ENCODE measurements at regions not wholly inside any gene's neighbourhood (a gene's known extent, or its start where the extent isn't known, plus 50 kb on each side); places are given as distances from the start of the nearest gene placed in this dataset.

DNA sequence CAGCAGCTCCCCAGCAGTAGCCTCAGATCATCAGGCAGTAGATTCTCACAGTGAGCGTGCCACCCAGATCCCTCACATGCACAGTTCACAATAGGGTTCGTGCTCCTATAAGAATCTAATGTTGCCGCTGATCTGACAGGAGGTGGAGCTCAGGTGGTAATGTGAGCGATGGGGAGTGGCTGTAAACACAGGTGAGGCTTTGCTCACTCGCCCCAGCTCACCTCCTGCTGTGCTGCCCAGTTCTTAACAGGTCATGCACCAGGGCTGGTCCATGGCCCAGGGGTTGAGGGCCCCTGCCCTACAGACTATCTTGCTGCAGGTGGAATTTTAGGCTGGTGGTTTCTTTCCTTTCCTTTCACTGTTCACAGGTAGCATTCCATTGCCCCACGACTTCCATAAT lies 100.2 kb downstream of the MRPL36 start:
- Histone ChIP-seq H3K9me3 (ENCODE audit: insufficient read depth, low read length) (0 out of 2 replicates have a peak, but pooled peaks cover 7% of the 10 kb centered on the region), H3K4me1 (ENCODE audit: insufficient read depth, insufficient read length) (peaks cover 6% of the 10 kb centered on the region), H3K36me3 (ENCODE audit: insufficient read depth, insufficient read length, low read length) (no peaks in the 10 kb centered on the region), H3K9ac (ENCODE audit: insufficient read length, low read depth) (no peak overlapping the region), H3K27me3 (ENCODE audit: insufficient read depth, insufficient read length) (no peaks in the 10 kb centered on the region), H3K4me3 (ENCODE audit: insufficient read length, low read depth) (no peak overlapping the region)
- TF ChIP-seq SUZ12 (IDR thresholded peaks at IDR 0.05; ENCODE audit: extremely low read depth, insufficient read depth, insufficient read length) = no peak
- no peak for TF ChIP-seq YY1 (IDR thresholded peaks at IDR 0.05; ENCODE audit: insufficient read depth, insufficient read length)
- no peak for TF ChIP-seq ZNF274 (IDR thresholded peaks at IDR 0.05; ENCODE audit: low read depth, low read length)
- DNase-seq (ENCODE audit: low read depth, low spot score) = no peak

DNA sequence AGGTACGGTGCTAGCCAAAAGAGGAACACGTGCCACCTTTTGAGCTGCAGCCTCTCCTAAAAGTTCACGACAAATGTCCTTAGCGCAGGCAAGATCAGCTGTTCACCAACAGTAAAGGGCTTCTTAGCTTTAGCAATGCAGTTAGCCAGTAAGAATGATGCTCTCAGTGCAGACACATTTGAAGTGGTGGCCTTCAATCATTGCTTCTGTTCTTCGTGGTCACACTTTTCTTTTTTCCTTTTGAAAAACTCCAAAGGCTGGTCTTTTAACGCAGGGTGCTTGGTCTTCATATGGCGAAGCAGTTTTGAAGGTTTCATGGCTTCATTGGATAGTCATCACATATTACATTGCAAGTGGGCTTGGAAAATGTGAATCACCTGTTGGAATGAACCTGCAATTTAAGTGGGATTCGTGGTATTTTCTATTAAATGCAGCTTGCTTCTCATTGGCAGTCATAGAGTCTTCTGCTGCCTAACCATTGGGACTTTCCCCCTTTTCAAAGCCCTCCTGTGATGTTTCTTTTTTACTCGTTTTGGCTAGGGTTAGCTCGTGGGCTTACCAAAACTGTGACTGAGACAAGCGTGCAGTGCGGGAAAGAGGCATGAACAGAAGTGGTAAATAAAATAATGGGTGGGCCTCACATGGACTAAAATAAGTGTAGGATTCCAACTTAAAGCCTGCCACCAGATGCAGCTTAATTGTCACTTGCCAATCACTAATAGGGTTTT lies 100.9 kb downstream of the MRPL36 start:
- H3K36me3 ChIP-seq (ENCODE audit: insufficient read depth, insufficient read length, low read length) = no peaks in the 10 kb centered on the region
- H3K9ac ChIP-seq (ENCODE audit: insufficient read length, low read depth) = no peak overlapping the region
- no peaks in the 10 kb centered on the region for H3K27me3 ChIP-seq (ENCODE audit: insufficient read depth, insufficient read length)
- no peak for TF ChIP-seq ZNF274 (IDR thresholded peaks at IDR 0.05; ENCODE audit: low read depth, low read length)
- no peak for TF ChIP-seq SUZ12 (IDR thresholded peaks at IDR 0.05; ENCODE audit: extremely low read depth, insufficient read depth, insufficient read length)
- no peak for TF ChIP-seq YY1 (IDR thresholded peaks at IDR 0.05; ENCODE audit: insufficient read depth, insufficient read length)
- H3K4me3 ChIP-seq (ENCODE audit: insufficient read length, low read depth) = no peak overlapping the region
- 0 out of 2 replicates have a peak, but pooled peaks cover 7% of the 10 kb centered on the region for H3K9me3 ChIP-seq (ENCODE audit: insufficient read depth, low read length)
- DNase-seq (ENCODE audit: low read depth, low spot score) = no peak
- H3K4me1 ChIP-seq (ENCODE audit: insufficient read depth, insufficient read length) = peaks cover 6% of the 10 kb centered on the region

DNA sequence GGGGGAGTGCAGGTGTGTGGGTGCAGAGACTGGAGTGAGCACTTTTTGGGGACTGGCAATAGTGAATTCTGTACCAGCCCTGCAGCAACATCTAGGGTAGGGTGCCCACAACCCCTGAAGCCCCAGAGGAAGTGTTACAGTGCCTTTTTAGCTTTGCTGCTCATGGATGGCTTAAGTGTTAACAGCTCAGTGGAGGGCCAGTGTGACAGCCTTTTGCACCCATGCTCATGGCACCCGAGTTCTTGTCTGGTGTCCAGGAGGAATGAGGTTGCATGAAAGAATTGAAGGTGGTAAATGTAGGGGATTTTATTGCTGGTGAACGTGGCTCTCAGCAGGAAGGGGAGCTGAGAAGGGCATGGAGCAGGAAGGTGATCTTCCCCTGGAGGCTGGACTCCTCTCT lies 107.3 kb downstream of the MRPL36 start:
- no peaks in the 10 kb centered on the region for H3K27me3 ChIP-seq (ENCODE audit: insufficient read depth, insufficient read length)
- no peak for DNase-seq (ENCODE audit: low read depth, low spot score)
- TF ChIP-seq YY1 (IDR thresholded peaks at IDR 0.05; ENCODE audit: insufficient read depth, insufficient read length) = no peak
- no peak for TF ChIP-seq ZNF274 (IDR thresholded peaks at IDR 0.05; ENCODE audit: low read depth, low read length)
- no peak for TF ChIP-seq SUZ12 (IDR thresholded peaks at IDR 0.05; ENCODE audit: extremely low read depth, insufficient read depth, insufficient read length)
- no peaks in the 10 kb centered on the region for H3K4me1 ChIP-seq (ENCODE audit: insufficient read depth, insufficient read length)
- H3K4me3 ChIP-seq (ENCODE audit: insufficient read length, low read depth) = no peak overlapping the region
- no peaks in the 10 kb centered on the region for H3K9me3 ChIP-seq (ENCODE audit: insufficient read depth, low read length)
- no peaks in the 10 kb centered on the region for H3K36me3 ChIP-seq (ENCODE audit: insufficient read depth, insufficient read length, low read length)
- H3K9ac ChIP-seq (ENCODE audit: insufficient read length, low read depth) = no peak overlapping the region

DNA sequence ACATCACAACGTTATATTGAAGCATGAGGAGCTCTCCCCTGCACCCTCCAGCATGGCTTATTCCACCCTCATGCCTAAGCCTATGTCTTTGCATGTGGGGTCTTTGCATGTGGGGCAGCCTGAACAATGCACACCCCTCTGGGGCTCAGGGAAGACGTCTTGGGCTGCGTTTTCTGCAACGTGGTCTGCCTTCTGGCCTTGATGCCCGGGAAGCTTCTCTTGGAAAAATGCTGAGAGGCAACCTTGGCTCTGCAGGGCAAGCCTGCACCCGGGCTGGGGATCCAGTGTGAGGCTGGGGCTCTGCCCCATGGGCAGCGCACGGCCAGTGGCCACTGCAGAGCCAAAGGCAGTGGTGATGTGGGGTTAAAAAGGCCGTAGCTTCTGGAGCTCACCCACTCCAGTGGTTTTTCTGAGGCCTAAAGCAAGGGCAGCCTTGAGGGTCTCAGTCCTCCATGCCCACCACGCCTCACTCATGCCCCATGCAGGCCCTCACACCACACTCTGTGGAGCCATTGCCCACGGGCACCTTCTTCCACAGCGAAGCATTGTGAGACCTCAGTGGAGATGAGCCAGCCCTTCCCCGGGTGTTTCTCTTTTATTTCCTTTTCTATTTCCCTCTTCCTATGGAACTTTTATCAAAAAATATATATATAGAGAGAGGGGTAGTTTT lies 112.2 kb downstream of the MRPL36 start:
- Histone ChIP-seq H3K4me3 (ENCODE audit: insufficient read length, low read depth) (no peak overlapping the region), H3K9ac (ENCODE audit: insufficient read length, low read depth) (no peak overlapping the region), H3K36me3 (ENCODE audit: insufficient read depth, insufficient read length, low read length) (no peaks in the 10 kb centered on the region), H3K9me3 (ENCODE audit: insufficient read depth, low read length) (no peaks in the 10 kb centered on the region), H3K27me3 (ENCODE audit: insufficient read depth, insufficient read length) (no peaks in the 10 kb centered on the region), H3K4me1 (ENCODE audit: insufficient read depth, insufficient read length) (no peaks in the 10 kb centered on the region)
- no peak for TF ChIP-seq SUZ12 (IDR thresholded peaks at IDR 0.05; ENCODE audit: extremely low read depth, insufficient read depth, insufficient read length)
- no peak for DNase-seq (ENCODE audit: low read depth, low spot score)

DNA sequence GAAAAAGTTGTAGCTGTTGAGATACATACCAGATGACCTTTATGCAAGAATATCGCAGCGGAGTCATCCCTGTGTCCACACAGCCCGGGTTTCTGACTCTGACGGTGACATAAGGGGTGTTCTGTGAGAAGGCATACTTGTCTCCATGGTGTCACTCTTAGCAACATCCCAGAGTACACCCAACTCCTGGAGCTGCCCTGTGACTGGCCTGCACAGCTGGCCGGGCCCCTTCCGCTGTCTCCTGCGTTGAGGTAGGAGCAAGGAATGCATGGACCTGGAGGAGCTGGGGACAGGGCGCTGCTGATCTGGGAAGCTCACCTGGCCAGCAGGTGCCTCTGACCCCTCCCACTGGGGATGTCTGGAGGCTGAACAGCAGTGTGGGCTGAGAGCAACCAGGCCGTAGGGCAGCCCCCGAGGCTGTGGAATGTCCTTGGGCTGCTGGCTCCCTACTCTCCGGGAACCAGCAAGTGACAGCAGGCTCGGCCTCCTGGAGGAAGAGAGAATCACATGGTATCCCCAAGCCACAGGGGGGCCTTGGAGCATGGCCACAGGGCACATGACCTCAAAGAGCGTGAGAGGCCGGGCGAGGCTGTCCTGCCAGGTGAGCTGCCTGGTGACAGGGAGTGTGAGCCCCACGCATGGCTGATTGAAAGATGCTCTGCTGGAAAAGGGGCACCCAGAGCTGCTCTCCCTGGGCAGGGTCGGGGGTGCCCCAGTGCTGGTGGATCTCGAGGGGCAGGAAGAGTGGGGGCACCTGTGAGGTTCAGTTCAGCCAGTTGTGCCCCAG lies 113.4 kb downstream of the MRPL36 start:
- Histone ChIP-seq H3K9me3 (ENCODE audit: insufficient read depth, low read length) (no peaks in the 10 kb centered on the region), H3K4me1 (ENCODE audit: insufficient read depth, insufficient read length) (no peaks in the 10 kb centered on the region), H3K36me3 (ENCODE audit: insufficient read depth, insufficient read length, low read length) (no peaks in the 10 kb centered on the region), H3K27me3 (ENCODE audit: insufficient read depth, insufficient read length) (no peaks in the 10 kb centered on the region), H3K9ac (ENCODE audit: insufficient read length, low read depth) (no peak overlapping the region), H3K4me3 (ENCODE audit: insufficient read length, low read depth) (no peak overlapping the region)
- TF ChIP-seq ZNF274 (IDR thresholded peaks at IDR 0.05; ENCODE audit: low read depth, low read length) = no peak
- no peak for TF ChIP-seq YY1 (IDR thresholded peaks at IDR 0.05; ENCODE audit: insufficient read depth, insufficient read length)
- TF ChIP-seq SUZ12 (IDR thresholded peaks at IDR 0.05; ENCODE audit: extremely low read depth, insufficient read depth, insufficient read length) = no peak
- no peak for DNase-seq (ENCODE audit: low read depth, low spot score)

DNA sequence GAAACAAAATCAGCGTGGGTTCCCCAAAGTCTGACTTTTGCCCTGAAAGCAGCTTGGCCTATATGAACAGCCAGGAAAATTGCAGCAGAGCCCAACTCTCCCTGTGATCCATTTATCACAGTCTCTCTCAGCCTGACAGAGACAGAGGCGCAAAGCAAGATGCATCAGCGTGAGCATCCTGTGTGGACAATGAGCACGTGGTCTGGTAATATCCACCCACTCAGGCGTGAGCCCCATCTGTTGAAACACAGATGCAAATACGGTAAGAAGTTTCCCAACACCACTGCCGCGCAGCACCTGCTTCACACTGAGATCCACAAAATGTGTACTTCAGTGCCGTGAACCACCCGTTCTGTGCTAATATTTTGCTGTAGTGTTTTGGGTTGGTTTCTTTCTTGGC lies 114.6 kb downstream of the MRPL36 start:
- no peaks in the 10 kb centered on the region for H3K9me3 ChIP-seq (ENCODE audit: insufficient read depth, low read length)
- H3K9ac ChIP-seq (ENCODE audit: insufficient read length, low read depth) = no peak overlapping the region
- H3K27me3 ChIP-seq (ENCODE audit: insufficient read depth, insufficient read length) = no peaks in the 10 kb centered on the region
- no peak for TF ChIP-seq SUZ12 (IDR thresholded peaks at IDR 0.05; ENCODE audit: extremely low read depth, insufficient read depth, insufficient read length)
- no peak for TF ChIP-seq YY1 (IDR thresholded peaks at IDR 0.05; ENCODE audit: insufficient read depth, insufficient read length)
- no peak for TF ChIP-seq ZNF274 (IDR thresholded peaks at IDR 0.05; ENCODE audit: low read depth, low read length)
- H3K36me3 ChIP-seq (ENCODE audit: insufficient read depth, insufficient read length, low read length) = no peaks in the 10 kb centered on the region
- H3K4me3 ChIP-seq (ENCODE audit: insufficient read length, low read depth) = no peak overlapping the region
- no peaks in the 10 kb centered on the region for H3K4me1 ChIP-seq (ENCODE audit: insufficient read depth, insufficient read length)
- DNase-seq (ENCODE audit: low read depth, low spot score) = no peak

DNA sequence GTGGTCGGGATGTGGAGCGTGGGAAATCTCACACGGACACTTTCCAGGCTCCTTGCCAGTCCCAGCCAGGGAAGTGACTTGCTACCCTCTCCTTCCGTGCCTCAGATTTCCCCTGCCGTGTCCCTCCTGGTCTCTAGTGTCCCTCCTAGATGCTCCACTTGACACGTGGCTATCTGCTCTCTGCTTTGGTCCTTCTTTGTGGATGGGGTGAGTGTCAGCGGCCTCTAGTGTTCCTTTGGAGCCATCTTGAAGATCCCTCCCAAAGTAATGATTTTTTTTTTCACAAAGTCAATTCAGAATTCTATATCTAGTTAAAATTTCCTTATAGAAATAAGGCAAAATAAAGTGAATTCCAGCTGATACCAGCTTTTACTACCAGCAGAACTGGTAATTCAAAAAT lies 117.7 kb downstream of the MRPL36 start:
- no peak for TF ChIP-seq SUZ12 (IDR thresholded peaks at IDR 0.05; ENCODE audit: extremely low read depth, insufficient read depth, insufficient read length)
- TF ChIP-seq YY1 (IDR thresholded peaks at IDR 0.05; ENCODE audit: insufficient read depth, insufficient read length) = no peak
- no peak for TF ChIP-seq ZNF274 (IDR thresholded peaks at IDR 0.05; ENCODE audit: low read depth, low read length)
- Histone ChIP-seq H3K9me3 (ENCODE audit: insufficient read depth, low read length) (peaks cover 6% of the 10 kb centered on the region; the same call in 1 of the 2 replicates), H3K9ac (ENCODE audit: insufficient read length, low read depth) (no peak overlapping the region), H3K36me3 (ENCODE audit: insufficient read depth, insufficient read length, low read length) (no peaks in the 10 kb centered on the region), H3K4me1 (ENCODE audit: insufficient read depth, insufficient read length) (no peaks in the 10 kb centered on the region), H3K27me3 (ENCODE audit: insufficient read depth, insufficient read length) (no peaks in the 10 kb centered on the region), H3K4me3 (ENCODE audit: insufficient read length, low read depth) (no peak overlapping the region)
- DNase-seq (ENCODE audit: low read depth, low spot score) = no peak
